DND-41 (cell line): ENCODE measurements at regions not wholly inside any gene's neighbourhood (a gene's known extent, or its start where the extent isn't known, plus 50 kb on each side); places are given as distances from the start of the nearest gene placed in this dataset.

ENCODE experiments used
- ATAC-seq: fragments of 200-7000 bp; cut with Tn5 transposase; 3 replicates; pipeline ENCODE4 v1.9.1; 2021; ENCODE audit warnings: low read depth; ENCODE audit not compliant: insufficient read depth
- DNase-seq: peaks from one replicate; pipeline ENCODE4 v3.0.0-alpha.2; 2020
- H2AFZ ChIP-seq: 2 replicates; pipeline ENCODE4 v1.6.0; 2012; ENCODE audit warnings: low read depth, low read length
- H3K27ac ChIP-seq: 2 replicates; pipeline ENCODE4 v1.5.1; 2012; ENCODE audit warnings: low read length, inconsistent platforms
- H3K27me3 ChIP-seq: fragments of 200-600 bp; sonication (generic); 2 replicates; pipeline ENCODE4 v1.6.0; 2012; ENCODE audit warnings: low read length, mild to moderate bottlenecking, inconsistent platforms; ENCODE audit not compliant: insufficient read depth, poor library complexity
- H3K36me3 ChIP-seq: 2 replicates; pipeline ENCODE4 v1.5.1; 2012; ENCODE audit warnings: low read length, inconsistent platforms; ENCODE audit not compliant: insufficient read depth
- H3K4me1 ChIP-seq: 2 replicates; pipeline ENCODE4 v1.5.1; 2012; ENCODE audit warnings: mild to moderate bottlenecking, low read length; ENCODE audit not compliant: insufficient read depth
- H3K4me2 ChIP-seq: 2 replicates; pipeline ENCODE4 v1.6.0; 2012; ENCODE audit warnings: mild to moderate bottlenecking, moderate library complexity, low read length, inconsistent platforms; ENCODE audit not compliant: insufficient read depth
- H3K4me3 ChIP-seq, 2 experiments: fragments of 200-600 bp in 1 of 2; shearing (Covaris generic) in 1 of 2; 2 replicates each; pipeline ENCODE4 v1.5.1; 2012 to 2016; ENCODE audit warnings: inconsistent platforms in 2 of 2, low read length in 2 of 2, mild to moderate bottlenecking in 2 of 2, low read depth in 1 of 2, moderate library complexity in 1 of 2
- H3K79me2 ChIP-seq: 2 replicates; pipeline ENCODE4 v1.6.0; 2012; ENCODE audit warnings: low read length, inconsistent platforms; ENCODE audit not compliant: insufficient read depth
- H3K9ac ChIP-seq: 2 replicates; pipeline ENCODE4 v1.6.0; 2012; ENCODE audit warnings: low read depth, mild to moderate bottlenecking, inconsistent platforms, low read length, moderate library complexity
- H3K9me3 ChIP-seq: 2 replicates; pipeline ENCODE4 v1.5.1; 2012; ENCODE audit warnings: low read length, moderate library complexity, mild to moderate bottlenecking, inconsistent platforms; ENCODE audit not compliant: insufficient read depth, severe bottlenecking
- H4K20me1 ChIP-seq: 2 replicates; pipeline ENCODE4 v1.6.0; 2012; ENCODE audit warnings: low read length; ENCODE audit not compliant: insufficient read depth
- CTCF ChIP-seq: IDR thresholded peaks from 2 replicates; pipeline ENCODE4 v1.5.1; 2012; ENCODE audit warnings: borderline replicate concordance, low read length, moderate library complexity, mild to moderate bottlenecking; ENCODE audit not compliant: poor library complexity, severe bottlenecking; ENCODE audit errors: extremely low read depth
- EZH2 ChIP-seq: IDR thresholded peaks from 3 replicates; pipeline ENCODE4 v1.6.1; 2012; ENCODE audit warnings: borderline replicate concordance, low read depth, mild to moderate bottlenecking, moderate library complexity, low read length, inconsistent platforms; ENCODE audit not compliant: severe bottlenecking

- no peak overlapping the region for H3K4me2 ChIP-seq
- H3K27me3 ChIP-seq, result no peaks in the 10 kb centered on the region
- no peaks in the 10 kb centered on the region for H3K9me3 ChIP-seq
- H3K9ac ChIP-seq, result no peak overlapping the region
- ATAC-seq, result no peak
- no peak overlapping the region for H3K27ac ChIP-seq
- no peak for DNase-seq
- no peaks in the 10 kb centered on the region for H3K4me1 ChIP-seq
- no peak for TF ChIP-seq CTCF
- no peak for TF ChIP-seq EZH2
- no peak overlapping the region for H2AFZ ChIP-seq
- no peaks in the 10 kb centered on the region for H4K20me1 ChIP-seq
- H3K4me3 ChIP-seq, result no peak overlapping the region
- no peaks in the 10 kb centered on the region for H3K36me3 ChIP-seq
- H3K79me2 ChIP-seq, result no peaks in the 10 kb centered on the region
These were observed 110.5 kb upstream of the PAK3 start for GRCh38 chrX:110985470-110985869.

- H3K9ac ChIP-seq, result no peak overlapping the region
- H3K4me1 ChIP-seq, result no peaks in the 10 kb centered on the region
- no peaks in the 10 kb centered on the region for H3K9me3 ChIP-seq
These were observed 113.0 kb upstream of the PAK3 start for GRCh38 chrX:110983024-110983423.

GRCh38 chrX:110966839-110967238 lies 129.2 kb upstream of the PAK3 start:
- no peak overlapping the region for H3K9ac ChIP-seq
- no peaks in the 10 kb centered on the region for H4K20me1 ChIP-seq
- no peak overlapping the region for H3K27ac ChIP-seq
- H3K4me3 ChIP-seq, result no peak overlapping the region
- no peaks in the 10 kb centered on the region for H3K36me3 ChIP-seq
- H2AFZ ChIP-seq, result no peak overlapping the region
- H3K27me3 ChIP-seq, result no peaks in the 10 kb centered on the region
- no peaks in the 10 kb centered on the region for H3K79me2 ChIP-seq
- DNase-seq (no peak), ATAC-seq (no peak)
- no peaks in the 10 kb centered on the region for H3K9me3 ChIP-seq
- no peaks in the 10 kb centered on the region for H3K4me1 ChIP-seq
- no peak overlapping the region for H3K4me2 ChIP-seq
- no peak for TF ChIP-seq EZH2
- no peak for TF ChIP-seq CTCF

More at GRCh38 chrX:110983024-110983423, 113.0 kb upstream of the PAK3 start:
- Histone ChIP-seq H4K20me1 (no peaks in the 10 kb centered on the region), H3K4me2 (no peak overlapping the region), H3K27me3 (no peaks in the 10 kb centered on the region), H3K79me2 (no peaks in the 10 kb centered on the region), H3K4me3 (no peak overlapping the region), H3K27ac (no peak overlapping the region), H3K36me3 (no peaks in the 10 kb centered on the region), H2AFZ (no peak overlapping the region)
- DNase-seq (no peak), ATAC-seq (no peak)
- TF ChIP-seq EZH2, result no peak
- TF ChIP-seq CTCF, result no peak

- ATAC-seq, result no peak
- H3K9me3 ChIP-seq, result no peaks in the 10 kb centered on the region
- H3K27me3 ChIP-seq, result no peaks in the 10 kb centered on the region
- no peak for DNase-seq
- no peaks in the 10 kb centered on the region for H3K4me1 ChIP-seq
- no peak overlapping the region for H3K27ac ChIP-seq
- TF ChIP-seq CTCF (no peak), EZH2 (no peak)
- no peak overlapping the region for H2AFZ ChIP-seq
- no peak overlapping the region for H3K9ac ChIP-seq
- no peaks in the 10 kb centered on the region for H3K79me2 ChIP-seq
- no peaks in the 10 kb centered on the region for H3K36me3 ChIP-seq
- no peaks in the 10 kb centered on the region for H4K20me1 ChIP-seq
- no peak overlapping the region for H3K4me2 ChIP-seq
- H3K4me3 ChIP-seq, result no peak overlapping the region
These were observed 129.9 kb upstream of the PAK3 start for GRCh38 chrX:110966091-110966454.
